WERI-Rb-1 (cell line): ENCODE measurements at regions not wholly inside any gene's neighbourhood (a gene's known extent, or its start where the extent isn't known, plus 50 kb on each side); places are given as distances from the start of the nearest gene placed in this dataset.
A peak's percentile ranks its signal among the peaks of the same experiment; 100 is the strongest.

Experiments
- DNase-seq: peaks from one replicate; pipeline ENCODE4 v3.0.0-alpha.2; 2020
- H3K27ac ChIP-seq: fragments of 250-450 bp; sonication (Bioruptor Pico); 2 replicates; pipeline ENCODE4 v1.5.1; 2020; ENCODE audit warnings: mild to moderate bottlenecking, moderate library complexity
- H3K27me3 ChIP-seq: fragments of 250-450 bp; sonication (Bioruptor Pico); 2 replicates; pipeline ENCODE4 v1.5.1; 2021; ENCODE audit warnings: mild to moderate bottlenecking, low read depth, moderate library complexity; ENCODE audit not compliant: insufficient read depth, severe bottlenecking
- H3K36me3 ChIP-seq: fragments of 250-450 bp; sonication (Bioruptor Pico); 2 replicates; pipeline ENCODE4 v1.5.1; 2020; ENCODE audit warnings: mild to moderate bottlenecking, moderate library complexity
- H3K4me3 ChIP-seq: 2 replicates; pipeline ENCODE4 v1.5.1; 2011; ENCODE audit warnings: low read depth, mild to moderate bottlenecking, control low read depth, low read length
- H3K9me3 ChIP-seq: fragments of 250-450 bp; sonication (Bioruptor Pico); 2 replicates; pipeline ENCODE4 v1.5.1; 2021; ENCODE audit warnings: mild to moderate bottlenecking, moderate library complexity; ENCODE audit not compliant: severe bottlenecking
- CTCF ChIP-seq: IDR thresholded peaks from 2 replicates; pipeline ENCODE4 v1.5.1; 2011; ENCODE audit warnings: low read depth, mild to moderate bottlenecking, control low read depth, inconsistent platforms, low read length

DNA sequence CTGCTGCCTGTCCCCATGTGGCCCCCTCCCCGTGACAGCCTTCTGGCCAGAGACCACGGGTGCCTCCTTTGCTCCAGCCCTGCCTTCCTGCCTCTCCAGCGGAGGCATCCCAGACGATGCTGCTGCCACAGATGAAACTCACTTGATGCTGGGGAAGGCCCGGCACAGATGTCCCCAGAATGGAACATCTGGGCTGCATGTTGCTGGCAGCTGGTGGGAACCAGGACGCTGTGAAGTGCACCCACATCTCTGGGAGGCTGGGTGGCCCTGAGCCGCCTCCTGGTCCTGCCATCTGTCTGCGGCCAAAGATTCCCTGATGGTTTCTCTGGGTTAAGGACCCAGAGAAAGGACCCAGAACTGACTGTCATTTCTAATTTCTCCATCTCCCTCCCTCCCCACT is 51.9 kb upstream of the PTPRS start:
- H3K27ac ChIP-seq: no peak overlapping the region
- no peak for TF ChIP-seq CTCF
- no peaks in the 10 kb centered on the region for H3K36me3 ChIP-seq

GRCh38 chr19:5393088-5393487 is 52.5 kb upstream of the PTPRS start:
- no peak for TF ChIP-seq CTCF
- no peaks in the 10 kb centered on the region for H3K27me3 ChIP-seq
- peaks cover 4% of the 10 kb centered on the region for H3K9me3 ChIP-seq
- no peak overlapping the region for H3K27ac ChIP-seq
- H3K36me3 ChIP-seq: no peaks in the 10 kb centered on the region
- H3K4me3 ChIP-seq: no peak overlapping the region
- no peak for DNase-seq

More for the DNA sequence above, 51.9 kb upstream of the PTPRS start:
- DNase-seq: no peak
- H3K9me3 ChIP-seq: peaks cover 4% of the 10 kb centered on the region
- H3K27me3 ChIP-seq: no peaks in the 10 kb centered on the region
- H3K4me3 ChIP-seq: no peak overlapping the region

- Histone ChIP-seq H3K4me3 (no peak overlapping the region), H3K27ac (no peak overlapping the region), H3K27me3 (no peaks in the 10 kb centered on the region), H3K36me3 (no peaks in the 10 kb centered on the region), H3K9me3 (no peaks in the 10 kb centered on the region)
- DNase-seq: no peak
- no peak for TF ChIP-seq CTCF
Measured at GRCh38 chr19:5394551-5395505, 54.2 kb upstream of the PTPRS start.

DNA sequence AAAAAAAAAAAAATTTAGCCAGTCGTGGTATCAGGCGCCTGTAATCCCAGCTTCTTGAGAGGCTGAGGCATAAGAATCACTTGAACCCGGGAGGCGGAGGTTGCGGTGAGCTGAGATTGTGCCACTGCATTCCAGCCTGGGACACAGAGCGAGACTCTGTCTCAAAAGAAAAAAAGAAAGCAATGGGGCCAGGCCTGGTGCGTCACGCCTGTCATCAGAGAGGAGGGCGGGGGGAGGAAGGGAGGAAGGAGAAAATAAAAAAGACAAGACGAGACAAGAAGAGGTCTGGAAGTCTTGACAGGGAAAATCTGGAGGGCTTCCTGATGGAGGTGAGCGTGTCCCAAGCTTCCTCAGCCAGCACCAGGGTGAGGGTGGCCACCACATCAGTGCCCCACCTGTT is 54.9 kb upstream of the PTPRS start:
- no peak for TF ChIP-seq CTCF
- no peak for DNase-seq
- Histone ChIP-seq H3K36me3 (no peaks in the 10 kb centered on the region), H3K4me3 (no peak overlapping the region), H3K9me3 (no peaks in the 10 kb centered on the region), H3K27ac (peak overlapping the region; percentile 68; the same call in 1 of the 2 replicates), H3K27me3 (no peaks in the 10 kb centered on the region)

DNA sequence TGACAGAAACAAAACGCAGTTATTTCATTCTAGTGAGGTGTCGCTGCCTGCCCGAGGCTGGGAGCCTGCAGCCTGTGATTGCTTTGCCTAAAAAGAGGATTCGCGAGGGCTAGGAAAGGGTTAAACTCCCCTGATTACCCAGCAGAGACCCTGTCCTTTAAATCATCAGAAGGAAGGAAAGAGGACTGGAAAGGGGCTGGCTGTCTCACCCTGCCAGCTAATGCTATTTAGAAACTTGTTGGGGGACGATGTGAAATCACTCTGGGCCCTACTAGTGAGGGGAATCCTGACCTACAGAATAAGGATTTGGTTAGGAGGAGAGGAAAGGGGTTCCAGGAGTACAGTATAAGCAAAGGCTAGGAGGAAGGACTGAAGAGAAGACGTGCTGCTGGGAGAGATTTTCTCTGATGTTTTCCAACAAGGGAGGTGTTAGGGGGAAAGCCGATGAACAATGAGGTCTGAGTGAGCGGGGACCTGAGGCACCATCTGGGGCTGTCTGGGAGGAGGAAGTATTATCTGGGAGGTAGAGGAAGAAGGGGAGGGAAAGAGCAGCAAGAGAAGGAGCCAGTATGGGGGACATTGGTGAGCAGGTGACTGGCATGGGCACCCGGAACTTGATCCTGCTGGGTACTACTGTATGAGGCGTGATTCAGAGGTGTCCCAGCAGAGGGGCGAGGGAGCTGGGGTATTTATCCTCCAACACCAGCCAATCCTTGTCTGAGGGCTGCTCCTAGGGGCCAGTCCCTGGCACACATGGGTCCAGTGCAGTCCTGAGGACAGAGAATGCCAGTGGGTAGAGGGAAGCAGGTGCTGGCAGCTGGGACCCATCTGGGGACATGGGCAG is 55.7 kb upstream of the PTPRS start:
- Histone ChIP-seq H3K4me3 (peak overlapping the region; percentile 11; the same call in 1 of the 2 replicates), H3K9me3 (no peaks in the 10 kb centered on the region), H3K27ac (peak overlapping the region; percentile 68), H3K36me3 (no peaks in the 10 kb centered on the region), H3K27me3 (no peaks in the 10 kb centered on the region)
- peak; percentile 39 for DNase-seq
- TF ChIP-seq CTCF: no peak
